ENCODE measurements at regions not wholly inside any gene's neighbourhood (a gene's known extent, or its start where the extent isn't known, plus 50 kb on each side); places are given as distances from the start of the nearest gene placed in this dataset.

GRCh38 chr2:121003391-121003790, 267.7 kb downstream of the GLI2 start:
- intact Hi-C loops (cut with micrococcal nuclease), result no loop called here

More at GRCh38 chr2:121003391-121003790, 267.7 kb downstream of the GLI2 start:
- ChIA-PET POLR2A (no interaction called here), CTCF (no interaction called here), RAD21 (ENCODE audit: low non-redundant PET in 1 of 2, low total read pairs in 2 of 2, uncharacterized antibody in 2 of 2, unreplicated experiment in 2 of 2) (no interaction called here)
- Histone ChIP-seq H4K20me1 (ENCODE audit: insufficient read depth) (no peaks in the 10 kb centered on the region), H3K9me2 (ENCODE audit: insufficient read depth) (no peaks in the 10 kb centered on the region), H3K79me2 (ENCODE audit: insufficient read depth, low read length) (no peaks in the 10 kb centered on the region), H3K9me3 (ENCODE audit: control insufficient read depth in 1 of 2, insufficient read depth in 1 of 2, low read depth in 1 of 2, low read length in 2 of 2) (no peaks in the 10 kb centered on the region), H3K9ac (ENCODE audit: low read length) (no peak overlapping the region), H3K27ac (ENCODE audit: low read depth, low read length) (no peak overlapping the region), H3K4me3 (replicated peaks in 1 of 2; ENCODE audit: low read depth in 1 of 2, low read length in 2 of 2) (no peak overlapping the region), H3K4me2 (ENCODE audit: low read length) (no peak overlapping the region), H3K36me3 (ENCODE audit: control insufficient read depth in 1 of 2, insufficient read depth in 2 of 2, low read length in 2 of 2) (no peaks in the 10 kb centered on the region), H2AFZ (ENCODE audit: low read depth, low read length, poor library complexity, severe bottlenecking) (no peak overlapping the region), H3K27me3 (ENCODE audit: insufficient read depth, low read length) (no peaks in the 10 kb centered on the region), H3K4me1 (ENCODE audit: control insufficient read depth in 1 of 2, insufficient read depth in 2 of 2, low read length in 2 of 2) (no peaks in the 10 kb centered on the region)
- no peak for DNase-seq (ENCODE audit: low read depth, low spot score)
- ATAC-seq, result no peak
- BruUV-seq (replicated peaks), result no TSS peak
- no peak for TF ChIP-seq CBX3 (IDR thresholded peaks at IDR 0.05; ENCODE audit: low read depth)
- TF ChIP-seq SP1 (IDR thresholded peaks at IDR 0.05; ENCODE audit: low read depth), result no peak
- no peak for TF ChIP-seq ELF1 (IDR thresholded peaks at IDR 0.05; ENCODE audit: borderline replicate concordance, low read depth)
- no peak for TF ChIP-seq JUND (IDR thresholded peaks at IDR 0.05)
- no peak for TF ChIP-seq CEBPB (IDR thresholded peaks at IDR 0.05; ENCODE audit: low read depth)
- TF ChIP-seq ZFX (IDR thresholded peaks at IDR 0.05), result no peak
- TF ChIP-seq ATF3 (IDR thresholded peaks at IDR 0.05), result no peak
- TF ChIP-seq, protein P1, sequence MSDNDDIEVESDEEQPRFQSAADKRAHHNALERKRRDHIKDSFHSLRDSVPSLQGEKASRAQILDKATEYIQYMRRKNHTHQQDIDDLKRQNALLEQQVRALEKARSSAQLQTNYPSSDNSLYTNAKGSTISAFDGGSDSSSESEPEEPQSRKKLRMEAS (IDR thresholded peaks at IDR 0.05), result no peak
- TF ChIP-seq SIN3A (IDR thresholded peaks at IDR 0.05; ENCODE audit: low read depth), result no peak
- TF ChIP-seq REST (IDR thresholded peaks at IDR 0.05; ENCODE audit: low read depth), result no peak
- TF ChIP-seq CTCF (IDR thresholded peaks at IDR 0.05 in 2 of 3, conservative IDR thresholded peaks at IDR 0.05 in 1 of 3; ENCODE audit: borderline replicate concordance in 1 of 3, insufficient read depth in 1 of 3, low read depth in 2 of 3, low read length in 2 of 3), result no peak
